Chondrocyte (in vitro differentiated cells): ENCODE measurements at regions not wholly inside any gene's neighbourhood (a gene's known extent, or its start where the extent isn't known, plus 50 kb on each side); places are given as distances from the start of the nearest gene placed in this dataset.

Experiments
- DNase-seq: peaks from one replicate; pipeline ENCODE4 v3.0.0; 2021; ENCODE audit warnings: mixed read lengths, low spot score
- H3K27ac Mint-ChIP-seq: one replicate; pipeline ENCODE4 v1.8.0; 2021; ENCODE audit warnings: mild to moderate bottlenecking, moderate library complexity, mixed read lengths; ENCODE audit not compliant: unreplicated experiment
- H3K27me3 Mint-ChIP-seq: 2 replicates; pipeline ENCODE4 v1.8.0; 2021; ENCODE audit warnings: low read depth, mixed read lengths
- H3K36me3 Mint-ChIP-seq: 2 replicates; pipeline ENCODE4 v1.8.0; 2021; ENCODE audit warnings: low read depth, mixed read lengths
- H3K4me1 Mint-ChIP-seq: 2 replicates; pipeline ENCODE4 v1.8.0; 2021; ENCODE audit warnings: low read depth, mild to moderate bottlenecking, mixed read lengths
- H3K4me3 Mint-ChIP-seq: one replicate; pipeline ENCODE4 v1.8.0; 2021; ENCODE audit warnings: mild to moderate bottlenecking, moderate library complexity, mixed read lengths; ENCODE audit not compliant: unreplicated experiment
- H3K9me3 Mint-ChIP-seq: 2 replicates; pipeline ENCODE4 v1.8.0; 2021; ENCODE audit warnings: low read depth, mixed read lengths
- CTCF ChIP-seq: fragments of 200-600 bp; sonication (generic); IDR thresholded peaks from 2 replicates; pipeline ENCODE4 v1.5.0; 2021; ENCODE audit warnings: antibody characterized with exemption, mild to moderate bottlenecking, moderate library complexity

- Mint-ChIP-seq H3K27me3 (peaks cover 2% of the 10 kb centered on the region), H3K4me1 (no peaks in the 10 kb centered on the region), H3K27ac (no peak overlapping the region), H3K36me3 (no peaks in the 10 kb centered on the region), H3K4me3 (no peak overlapping the region), H3K9me3 (no peaks in the 10 kb centered on the region)
- no peak for TF ChIP-seq CTCF
- DNase-seq, result no peak
These were observed 948.6 kb upstream of the CHAC2 start for GRCh38 chr2:52818958-52819357.

DNA sequence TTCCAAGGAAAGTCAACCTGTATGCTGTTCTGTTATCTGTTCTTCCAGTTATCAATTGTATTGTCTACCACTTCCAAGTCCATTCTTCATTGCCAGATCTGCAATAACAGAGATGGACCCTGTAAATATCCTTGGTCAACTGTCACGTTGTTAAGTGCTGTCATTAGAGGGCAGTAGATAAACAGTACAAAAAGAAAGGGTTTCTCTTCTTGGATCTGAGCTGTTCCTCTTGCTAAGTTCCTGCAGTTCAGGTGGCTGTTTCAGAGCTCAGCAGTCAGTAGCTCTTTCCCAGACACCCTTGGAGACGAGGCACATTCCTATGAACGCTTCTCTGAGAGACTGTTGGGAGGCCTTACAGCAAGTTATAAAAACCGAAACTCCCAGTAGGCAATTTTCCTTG lies 957.1 kb upstream of the CHAC2 start:
- H3K4me1 Mint-ChIP-seq, result no peaks in the 10 kb centered on the region
- H3K9me3 Mint-ChIP-seq, result no peaks in the 10 kb centered on the region
- no peaks in the 10 kb centered on the region for H3K36me3 Mint-ChIP-seq

DNA sequence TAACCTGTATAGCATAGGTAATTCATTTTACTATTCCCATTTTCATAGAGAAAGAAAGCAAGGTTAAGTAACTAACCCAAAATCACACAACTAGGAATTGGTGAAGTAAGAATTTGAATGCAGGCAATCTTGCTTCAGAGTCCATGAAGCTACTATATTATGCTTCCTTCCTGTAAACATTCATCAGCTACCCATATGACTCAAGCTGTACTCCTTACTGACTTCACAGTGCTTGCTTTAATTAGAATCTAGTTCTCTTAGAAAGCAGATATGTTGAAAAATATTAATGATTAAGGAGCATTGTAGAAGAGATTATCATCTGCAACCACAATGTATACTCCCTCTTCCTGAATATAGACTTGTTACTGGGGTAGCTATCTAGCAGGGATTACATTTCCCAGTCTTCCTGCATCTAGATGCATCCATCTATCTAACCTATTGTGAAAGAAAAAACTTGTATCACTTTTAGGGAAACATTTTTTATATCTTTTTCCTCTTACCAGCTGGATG lies 961.6 kb upstream of the CHAC2 start:
- TF ChIP-seq CTCF, result no peak
- Mint-ChIP-seq H3K9me3 (peaks cover 11% of the 10 kb centered on the region), H3K4me3 (no peak overlapping the region), H3K36me3 (no peaks in the 10 kb centered on the region), H3K4me1 (no peaks in the 10 kb centered on the region), H3K27ac (no peak overlapping the region), H3K27me3 (no peaks in the 10 kb centered on the region)
- DNase-seq, result no peak

More for the DNA sequence above, 957.1 kb upstream of the CHAC2 start:
- DNase-seq, result no peak
- Mint-ChIP-seq H3K27me3 (peaks cover 7% of the 10 kb centered on the region), H3K27ac (no peak overlapping the region), H3K4me3 (no peak overlapping the region)
- TF ChIP-seq CTCF, result peak; percentile 72

GRCh38 chr2:52794581-52794980 lies 973.0 kb upstream of the CHAC2 start:
- no peak for TF ChIP-seq CTCF
- H3K9me3 Mint-ChIP-seq, result peaks cover 17% of the 10 kb centered on the region
- no peak overlapping the region for H3K4me3 Mint-ChIP-seq
- no peaks in the 10 kb centered on the region for H3K36me3 Mint-ChIP-seq
- H3K27ac Mint-ChIP-seq, result no peak overlapping the region
- peaks cover 3% of the 10 kb centered on the region for H3K27me3 Mint-ChIP-seq
- H3K4me1 Mint-ChIP-seq, result no peaks in the 10 kb centered on the region
- no peak for DNase-seq

- H3K4me3 Mint-ChIP-seq, result no peak overlapping the region
- no peak overlapping the region for H3K27ac Mint-ChIP-seq
- H3K9me3 Mint-ChIP-seq, result peaks cover 4% of the 10 kb centered on the region
- H3K27me3 Mint-ChIP-seq, result no peaks in the 10 kb centered on the region
- no peaks in the 10 kb centered on the region for H3K36me3 Mint-ChIP-seq
- TF ChIP-seq CTCF, result no peak
- DNase-seq, result no peak
- no peaks in the 10 kb centered on the region for H3K4me1 Mint-ChIP-seq
These were observed 988.2 kb upstream of the CHAC2 start for GRCh38 chr2:52779446-52779845.
